ENCODE measurements at regions not wholly inside any gene's neighbourhood (a gene's known extent, or its start where the extent isn't known, plus 50 kb on each side); places are given as distances from the start of the nearest gene placed in this dataset.

DNA sequence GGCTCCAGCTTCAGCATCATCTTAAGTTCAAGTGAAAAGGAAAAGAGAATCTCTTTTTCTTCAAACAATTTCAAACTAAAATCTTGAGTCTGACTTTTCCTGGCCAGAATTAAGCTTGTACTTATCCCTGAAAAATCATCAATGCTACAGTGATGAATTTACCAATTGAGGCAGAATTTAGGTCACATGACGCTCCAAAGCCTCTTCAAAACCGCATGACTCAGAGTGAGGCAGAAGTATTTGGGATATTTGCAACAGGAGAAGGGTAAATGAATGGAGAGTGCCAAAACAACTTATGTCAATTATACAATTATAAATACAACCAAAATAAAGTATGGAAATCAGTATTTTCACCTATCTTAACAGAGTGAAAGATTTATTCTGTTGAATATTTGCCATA, 515.5 kb downstream of the COL12A1 start:
- TF ChIP-seq, protein P1, sequence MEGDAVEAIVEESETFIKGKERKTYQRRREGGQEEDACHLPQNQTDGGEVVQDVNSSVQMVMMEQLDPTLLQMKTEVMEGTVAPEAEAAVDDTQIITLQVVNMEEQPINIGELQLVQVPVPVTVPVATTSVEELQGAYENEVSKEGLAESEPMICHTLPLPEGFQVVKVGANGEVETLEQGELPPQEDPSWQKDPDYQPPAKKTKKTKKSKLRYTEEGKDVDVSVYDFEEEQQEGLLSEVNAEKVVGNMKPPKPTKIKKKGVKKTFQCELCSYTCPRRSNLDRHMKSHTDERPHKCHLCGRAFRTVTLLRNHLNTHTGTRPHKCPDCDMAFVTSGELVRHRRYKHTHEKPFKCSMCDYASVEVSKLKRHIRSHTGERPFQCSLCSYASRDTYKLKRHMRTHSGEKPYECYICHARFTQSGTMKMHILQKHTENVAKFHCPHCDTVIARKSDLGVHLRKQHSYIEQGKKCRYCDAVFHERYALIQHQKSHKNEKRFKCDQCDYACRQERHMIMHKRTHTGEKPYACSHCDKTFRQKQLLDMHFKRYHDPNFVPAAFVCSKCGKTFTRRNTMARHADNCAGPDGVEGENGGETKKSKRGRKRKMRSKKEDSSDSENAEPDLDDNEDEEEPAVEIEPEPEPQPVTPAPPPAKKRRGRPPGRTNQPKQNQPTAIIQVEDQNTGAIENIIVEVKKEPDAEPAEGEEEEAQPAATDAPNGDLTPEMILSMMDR (IDR thresholded peaks at IDR 0.05): no peak
- TF ChIP-seq POLR2A (IDR thresholded peaks at IDR 0.05): no peak
